Liver (tissue), 8 donors: ENCODE measurements at regions not wholly inside any gene's neighbourhood (a gene's known extent, or its start where the extent isn't known, plus 50 kb on each side); places are given as distances from the start of the nearest gene placed in this dataset.

Source experiments
- DNase-seq: peaks from one replicate; pipeline ENCODE4 v3.0.0-alpha.2; 2017; ENCODE audit warnings: low spot score
- H3K27ac ChIP-seq, 2 donors: one replicate each; pipeline ENCODE4 v1.7.0; 2013; ENCODE audit warnings: inconsistent platforms in 2 of 2, low read length in 2 of 2, control low read depth in 1 of 2, low read depth in 1 of 2, mild to moderate bottlenecking in 1 of 2
- H3K27me3 ChIP-seq, 4 donors: one replicate each; pipeline versions ENCODE4 v1.6.1 to v1.7.0; 2013; ENCODE audit warnings: low read length in 3 of 4, inconsistent platforms in 1 of 4, mild to moderate bottlenecking in 1 of 4, moderate library complexity in 1 of 4; ENCODE audit not compliant: control insufficient read depth in 4 of 4, insufficient read depth in 4 of 4
- H3K36me3 ChIP-seq, 4 donors: one replicate each; pipeline versions ENCODE4 v1.6.1 to v1.7.0; 2013; ENCODE audit warnings: low read length in 3 of 4, mild to moderate bottlenecking in 3 of 4, low read depth in 1 of 4, moderate library complexity in 1 of 4; ENCODE audit not compliant: control insufficient read depth in 4 of 4, insufficient read depth in 3 of 4
- H3K4me1 ChIP-seq, 4 donors: one replicate each; pipeline versions ENCODE4 v1.6.1 to v1.7.0; 2013; ENCODE audit warnings: low read length in 3 of 4, mild to moderate bottlenecking in 3 of 4, moderate library complexity in 1 of 4; ENCODE audit not compliant: control insufficient read depth in 4 of 4, insufficient read depth in 4 of 4
- H3K4me3 ChIP-seq, 3 donors: one replicate each; pipeline versions ENCODE4 v1.6.1 to v1.7.0; 2013; ENCODE audit warnings: low read length in 3 of 3, control low read depth in 1 of 3, low read depth in 1 of 3, mild to moderate bottlenecking in 1 of 3
- H3K9ac ChIP-seq, 2 donors: one replicate each; pipeline ENCODE4 v1.7.0; 2013; ENCODE audit warnings: low read length in 2 of 2, mild to moderate bottlenecking in 2 of 2, moderate library complexity in 2 of 2, control low read depth in 1 of 2, low read depth in 1 of 2
- H3K9me3 ChIP-seq, 4 donors: one replicate each; pipeline versions ENCODE4 v1.6.1 to v1.7.0; 2013; ENCODE audit warnings: low read length in 3 of 4; ENCODE audit not compliant: control insufficient read depth in 4 of 4
- ATF3 ChIP-seq: IDR thresholded peaks from 2 replicates; pipeline ENCODE4 v1.6.1; 2016; ENCODE audit warnings: antibody characterized with exemption
- CTCF ChIP-seq: fragments of 150-350 bp; IDR thresholded peaks from 2 replicates; pipeline ENCODE4 v1.5.1; 2017; ENCODE audit warnings: improper control_type of control experiment, low read depth, low read length; ENCODE audit not compliant: missing input control
- EGR1 ChIP-seq, 2 donors: IDR thresholded peaks; 2 replicates each; pipeline ENCODE4 v1.6.1; 2016 to 2018; ENCODE audit warnings: antibody characterized with exemption in 2 of 2, low read depth in 2 of 2
- FOXA1 ChIP-seq: IDR thresholded peaks from 2 replicates; pipeline ENCODE4 v1.6.1; 2016; ENCODE audit warnings: antibody characterized with exemption
- FOXA2 ChIP-seq: IDR thresholded peaks from 2 replicates; pipeline ENCODE4 v1.6.1; 2016; ENCODE audit warnings: antibody characterized with exemption
- GABPA ChIP-seq, 2 donors: IDR thresholded peaks in 1 of 2; conservative IDR thresholded peaks in 1 of 2; 2 replicates each; pipeline ENCODE4 v1.6.1; 2016; ENCODE audit warnings: antibody characterized with exemption in 2 of 2, mild to moderate bottlenecking in 1 of 2, moderate library complexity in 1 of 2
- HNF4A ChIP-seq, 2 donors: conservative IDR thresholded peaks; 2 replicates each; pipeline ENCODE4 v1.6.1; 2016; ENCODE audit warnings: antibody characterized with exemption in 2 of 2, mild to moderate bottlenecking in 2 of 2
- HNF4G ChIP-seq: IDR thresholded peaks from 2 replicates; pipeline ENCODE4 v1.6.1; 2016; ENCODE audit warnings: antibody characterized with exemption
- JUND ChIP-seq, 2 donors: IDR thresholded peaks; 2 replicates each; pipeline ENCODE4 v1.6.1; 2016; ENCODE audit warnings: antibody characterized with exemption in 2 of 2
- MAX ChIP-seq: IDR thresholded peaks from 2 replicates; pipeline ENCODE4 v1.6.1; 2016; ENCODE audit warnings: antibody characterized with exemption
- NR2F2 ChIP-seq: IDR thresholded peaks from 2 replicates; pipeline ENCODE4 v1.6.1; 2016; ENCODE audit warnings: antibody characterized with exemption
- REST ChIP-seq: IDR thresholded peaks from 2 replicates; pipeline ENCODE4 v1.6.1; 2016; ENCODE audit warnings: antibody characterized with exemption, mild to moderate bottlenecking
- RXRA ChIP-seq, 2 donors: IDR thresholded peaks; 2 replicates each; pipeline ENCODE4 v1.6.1; 2017 to 2018; ENCODE audit warnings: antibody characterized with exemption in 2 of 2, mild to moderate bottlenecking in 1 of 2
- SP1 ChIP-seq: IDR thresholded peaks from 2 replicates; pipeline ENCODE4 v1.6.1; 2018; ENCODE audit warnings: antibody characterized with exemption, mild to moderate bottlenecking
- YY1 ChIP-seq: IDR thresholded peaks from 2 replicates; pipeline ENCODE4 v1.6.1; 2016; ENCODE audit warnings: antibody characterized with exemption, mild to moderate bottlenecking
- ZBTB33 ChIP-seq: IDR thresholded peaks from 2 replicates; pipeline ENCODE4 v1.6.1; 2016; ENCODE audit warnings: antibody characterized with exemption
- WGBS: extraction: QIAGEN DNeasy Blood & Tissue Kit; methylation state at CpG from one replicate; pipeline ENCODE4 v1.1.7; 2013; 5-methylcytosine and 5-hydroxymethylcytosine counted together
- donor health status: healthy.
- donor health status: healthy.
- donor health status: healthy.
- donor health status: healthy.
- donor health status: healthy.

DNA sequence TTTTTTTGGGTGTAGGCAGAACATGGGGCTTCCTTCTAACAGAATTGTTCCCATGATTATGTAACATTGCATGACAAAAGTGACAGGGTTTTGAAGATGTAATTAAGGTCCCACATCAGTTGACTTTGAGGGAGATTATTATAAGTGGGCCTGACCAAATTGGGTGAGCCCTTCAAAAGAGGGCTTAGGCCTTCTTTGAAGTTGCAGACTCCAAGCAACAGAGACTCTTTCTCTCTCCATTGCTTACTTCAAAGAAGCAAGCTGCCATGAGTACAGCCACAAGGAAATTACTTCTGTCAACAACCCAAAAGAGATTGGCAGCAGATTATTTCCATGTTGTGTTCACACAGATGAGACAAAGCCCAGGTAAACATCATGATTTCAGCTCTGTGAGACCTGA, 348.2 kb downstream of the PDCD6IP start:
- H3K9ac ChIP-seq, result no peak overlapping the region
- H3K27ac ChIP-seq, result no peak overlapping the region
- H3K27me3 ChIP-seq, result peaks cover 0 to 3% (median 0%) of the 10 kb centered on the region in 4 donors
- H3K9me3 ChIP-seq, result no peaks in the 10 kb centered on the region
- H3K4me3 ChIP-seq, result no peak overlapping the region
- no peak for DNase-seq
- H3K36me3 ChIP-seq, result no peaks in the 10 kb centered on the region
- no peaks in the 10 kb centered on the region for H3K4me1 ChIP-seq
- TF ChIP-seq HNF4A (conservative IDR thresholded peaks at IDR 0.05), result no peak
- TF ChIP-seq FOXA1, result no peak
- no peak for TF ChIP-seq GABPA (IDR thresholded peaks at IDR 0.05 in 1 of 2, conservative IDR thresholded peaks at IDR 0.05 in 1 of 2)
- no peak for TF ChIP-seq CTCF
- no peak for TF ChIP-seq REST
- TF ChIP-seq NR2F2, result no peak
- TF ChIP-seq EGR1 (IDR thresholded peaks at IDR 0.05; ENCODE audit: low read depth in 2 of 2), result no peak
- TF ChIP-seq SP1, result no peak
- TF ChIP-seq ATF3, result no peak
- no peak for TF ChIP-seq JUND (IDR thresholded peaks at IDR 0.05)
- no peak for TF ChIP-seq HNF4G
- no peak for TF ChIP-seq RXRA (IDR thresholded peaks at IDR 0.05)
- TF ChIP-seq YY1, result no peak
- TF ChIP-seq FOXA2, result no peak

DNA sequence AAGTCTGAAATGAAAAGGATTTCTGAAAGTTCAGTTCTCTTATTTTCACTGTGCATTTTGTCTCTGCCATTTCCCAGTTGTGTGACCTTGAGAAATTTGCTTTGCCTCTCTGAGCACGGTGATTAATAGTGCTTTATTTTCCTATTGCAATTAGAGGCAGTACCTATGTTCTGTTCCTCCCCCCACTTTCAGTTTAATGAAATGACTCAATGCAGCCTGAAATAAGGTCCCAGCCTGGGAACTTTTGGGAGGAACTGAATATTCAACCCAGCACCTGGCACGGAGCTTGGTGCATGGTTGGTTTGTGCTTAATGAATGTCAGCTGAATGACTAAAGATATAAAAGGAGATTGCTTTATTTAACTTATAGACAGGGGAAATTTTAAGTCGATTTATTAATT, 352.6 kb downstream of the PDCD6IP start:
- Histone ChIP-seq H3K4me1 (no peaks in the 10 kb centered on the region), H3K36me3 (no peaks in the 10 kb centered on the region), H3K9ac (no peak overlapping the region), H3K9me3 (no peaks in the 10 kb centered on the region), H3K4me3 (no peak overlapping the region), H3K27me3 (peaks cover 0 to 3% (median 0%) of the 10 kb centered on the region in 4 donors), H3K27ac (no peak overlapping the region)
- no peak for DNase-seq
- WGBS, result 62% methylated on average over 3 of the region's 3 CpGs
- no peak for TF ChIP-seq NR2F2
- TF ChIP-seq MAX, result no peak
- no peak for TF ChIP-seq ZBTB33
- no peak for TF ChIP-seq CTCF
- no peak for TF ChIP-seq JUND (IDR thresholded peaks at IDR 0.05)
- TF ChIP-seq EGR1 (IDR thresholded peaks at IDR 0.05; ENCODE audit: low read depth in 2 of 2), result no peak
- TF ChIP-seq FOXA2, result no peak
- no peak for TF ChIP-seq GABPA (IDR thresholded peaks at IDR 0.05 in 1 of 2, conservative IDR thresholded peaks at IDR 0.05 in 1 of 2)
- TF ChIP-seq SP1, result no peak
